Ishikawa (cell line): ENCODE measurements at regions not wholly inside any gene's neighbourhood (a gene's known extent, or its start where the extent isn't known, plus 50 kb on each side); places are given as distances from the start of the nearest gene placed in this dataset.

Experiments used
- CEBPB ChIP-seq: IDR thresholded peaks from 2 replicates; pipeline ENCODE4 v1.6.1; 2012
- CREB1 ChIP-seq: IDR thresholded peaks from 2 replicates; pipeline ENCODE4 v1.6.1; 2012; ENCODE audit warnings: low read depth
- EGR1 ChIP-seq: IDR thresholded peaks from 2 replicates; pipeline ENCODE4 v1.6.1; 2012
- EP300 ChIP-seq: IDR thresholded peaks from 2 replicates; pipeline ENCODE4 v1.6.1; 2012; ENCODE audit warnings: borderline replicate concordance
- FOXM1 ChIP-seq: IDR thresholded peaks from 2 replicates; pipeline ENCODE4 v1.6.1; 2012; ENCODE audit warnings: low read depth, borderline replicate concordance
- MAX ChIP-seq: IDR thresholded peaks from 2 replicates; pipeline ENCODE4 v1.6.1; 2012
- NFIC ChIP-seq: IDR thresholded peaks from 2 replicates; pipeline ENCODE4 v1.6.1; 2012
- RAD21 ChIP-seq: IDR thresholded peaks from 2 replicates; pipeline ENCODE4 v1.6.1; 2012; ENCODE audit warnings: low read depth
- TAF1 ChIP-seq: IDR thresholded peaks from 2 replicates; pipeline ENCODE4 v1.6.1; 2012; ENCODE audit warnings: low read depth, mild to moderate bottlenecking
- TCF12 ChIP-seq: IDR thresholded peaks from 2 replicates; pipeline ENCODE4 v1.6.1; 2012; ENCODE audit warnings: low read depth
- TEAD4 ChIP-seq: IDR thresholded peaks from 2 replicates; pipeline ENCODE4 v1.6.1; 2012
- YY1 ChIP-seq: IDR thresholded peaks from 2 replicates; pipeline ENCODE4 v1.6.1; 2012; ENCODE audit warnings: low read depth
- ZBTB7A ChIP-seq: IDR thresholded peaks from 2 replicates; pipeline ENCODE4 v1.6.1; 2012; ENCODE audit warnings: low read depth
- TF ChIP-seq, protein P1 (sequence below): IDR thresholded peaks from 2 replicates; pipeline ENCODE4 v1.6.1; 2012
- TF ChIP-seq, protein P2 (sequence below): IDR thresholded peaks from 2 replicates; pipeline ENCODE4 v1.6.1; 2012; ENCODE audit warnings: low read depth, mild to moderate bottlenecking

GRCh38 chr1:118739501-118739900, 248.6 kb downstream of the TBX15 start:
- TF ChIP-seq TAF1 (no peak), FOXM1 (no peak), ZBTB7A (no peak), EGR1 (no peak), TCF12 (no peak), EP300 (no peak), TEAD4 (no peak), RAD21 (no peak), YY1 (no peak), CEBPB (no peak), NFIC (no peak), MAX (no peak), CREB1 (no peak)
- TF ChIP-seq, protein P1, sequence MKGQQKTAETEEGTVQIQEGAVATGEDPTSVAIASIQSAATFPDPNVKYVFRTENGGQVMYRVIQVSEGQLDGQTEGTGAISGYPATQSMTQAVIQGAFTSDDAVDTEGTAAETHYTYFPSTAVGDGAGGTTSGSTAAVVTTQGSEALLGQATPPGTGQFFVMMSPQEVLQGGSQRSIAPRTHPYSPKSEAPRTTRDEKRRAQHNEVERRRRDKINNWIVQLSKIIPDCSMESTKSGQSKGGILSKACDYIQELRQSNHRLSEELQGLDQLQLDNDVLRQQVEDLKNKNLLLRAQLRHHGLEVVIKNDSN, result no peak
- TF ChIP-seq, protein P2, sequence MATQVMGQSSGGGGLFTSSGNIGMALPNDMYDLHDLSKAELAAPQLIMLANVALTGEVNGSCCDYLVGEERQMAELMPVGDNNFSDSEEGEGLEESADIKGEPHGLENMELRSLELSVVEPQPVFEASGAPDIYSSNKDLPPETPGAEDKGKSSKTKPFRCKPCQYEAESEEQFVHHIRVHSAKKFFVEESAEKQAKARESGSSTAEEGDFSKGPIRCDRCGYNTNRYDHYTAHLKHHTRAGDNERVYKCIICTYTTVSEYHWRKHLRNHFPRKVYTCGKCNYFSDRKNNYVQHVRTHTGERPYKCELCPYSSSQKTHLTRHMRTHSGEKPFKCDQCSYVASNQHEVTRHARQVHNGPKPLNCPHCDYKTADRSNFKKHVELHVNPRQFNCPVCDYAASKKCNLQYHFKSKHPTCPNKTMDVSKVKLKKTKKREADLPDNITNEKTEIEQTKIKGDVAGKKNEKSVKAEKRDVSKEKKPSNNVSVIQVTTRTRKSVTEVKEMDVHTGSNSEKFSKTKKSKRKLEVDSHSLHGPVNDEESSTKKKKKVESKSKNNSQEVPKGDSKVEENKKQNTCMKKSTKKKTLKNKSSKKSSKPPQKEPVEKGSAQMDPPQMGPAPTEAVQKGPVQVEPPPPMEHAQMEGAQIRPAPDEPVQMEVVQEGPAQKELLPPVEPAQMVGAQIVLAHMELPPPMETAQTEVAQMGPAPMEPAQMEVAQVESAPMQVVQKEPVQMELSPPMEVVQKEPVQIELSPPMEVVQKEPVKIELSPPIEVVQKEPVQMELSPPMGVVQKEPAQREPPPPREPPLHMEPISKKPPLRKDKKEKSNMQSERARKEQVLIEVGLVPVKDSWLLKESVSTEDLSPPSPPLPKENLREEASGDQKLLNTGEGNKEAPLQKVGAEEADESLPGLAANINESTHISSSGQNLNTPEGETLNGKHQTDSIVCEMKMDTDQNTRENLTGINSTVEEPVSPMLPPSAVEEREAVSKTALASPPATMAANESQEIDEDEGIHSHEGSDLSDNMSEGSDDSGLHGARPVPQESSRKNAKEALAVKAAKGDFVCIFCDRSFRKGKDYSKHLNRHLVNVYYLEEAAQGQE, result no peak

DNA sequence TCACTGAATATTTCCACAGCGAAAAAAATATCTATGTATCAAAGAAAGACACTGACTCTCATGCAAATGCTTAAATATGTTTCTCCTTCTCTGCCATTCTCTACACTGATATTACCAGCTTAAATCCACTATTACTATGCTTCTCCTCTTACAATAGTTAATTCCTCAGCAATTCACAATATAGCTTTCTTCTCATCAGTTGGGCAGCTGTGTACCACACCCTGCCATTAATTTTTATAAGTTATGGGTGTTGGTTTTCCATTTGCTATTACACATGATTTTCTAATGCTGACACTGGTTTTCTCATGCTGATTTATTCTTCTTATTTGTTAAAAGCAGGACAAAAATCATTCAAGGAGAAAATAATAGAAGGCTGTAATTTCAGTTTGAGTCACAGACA, 251.8 kb downstream of the TBX15 start:
- TF ChIP-seq YY1, result no peak
- TF ChIP-seq CREB1, result no peak
- TF ChIP-seq NFIC, result no peak
- no peak for TF ChIP-seq FOXM1
- no peak for TF ChIP-seq CEBPB

DNA sequence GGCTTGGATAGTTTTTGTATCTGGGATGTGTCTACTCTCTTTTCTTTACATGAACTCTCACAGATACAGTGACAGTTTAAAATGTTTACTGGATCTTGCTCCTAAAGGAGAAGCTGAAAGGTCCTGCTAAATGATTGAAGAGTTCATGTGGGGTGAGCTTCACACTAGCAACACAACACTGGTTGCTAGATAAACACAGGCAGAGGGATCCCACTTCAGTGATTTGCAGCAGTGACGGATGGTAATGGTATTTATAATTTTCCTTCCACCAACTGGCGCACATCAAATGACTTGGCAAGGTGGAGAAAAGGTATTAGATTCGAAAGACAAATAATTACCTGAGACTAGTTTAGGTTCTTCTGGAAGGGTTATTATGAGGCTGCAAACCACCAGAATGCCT, 270.2 kb downstream of the TBX15 start:
- no peak for TF ChIP-seq CREB1
- TF ChIP-seq RAD21, result no peak
- no peak for TF ChIP-seq YY1
- TF ChIP-seq TCF12, result no peak
- TF ChIP-seq EGR1, result no peak
- TF ChIP-seq FOXM1, result no peak
- no peak for TF ChIP-seq MAX
- no peak for TF ChIP-seq EP300
- TF ChIP-seq, protein P2, result no peak
- TF ChIP-seq TEAD4, result no peak
- TF ChIP-seq NFIC, result no peak
- TF ChIP-seq, protein P1, result no peak
- no peak for TF ChIP-seq ZBTB7A
- TF ChIP-seq CEBPB, result no peak

DNA sequence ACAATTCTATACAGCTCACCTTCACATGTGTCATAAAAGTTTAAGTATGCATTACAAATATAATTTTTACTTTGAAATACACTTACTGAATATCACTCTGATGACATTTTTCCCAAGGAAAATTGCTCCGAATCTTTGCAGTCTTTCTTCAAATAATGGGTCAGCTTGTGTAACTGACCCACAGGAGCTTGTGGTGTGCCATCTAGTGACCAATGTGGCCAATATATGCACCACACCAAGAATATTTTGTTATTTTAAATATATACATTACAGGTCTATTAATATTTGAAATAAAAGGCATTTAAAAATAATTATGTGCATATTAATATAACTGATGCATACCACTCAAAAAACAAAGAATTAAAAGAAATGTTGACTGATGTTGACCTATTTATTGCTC, 271.4 kb downstream of the TBX15 start:
- TF ChIP-seq FOXM1 (no peak), NFIC (no peak), RAD21 (0 out of 2 replicates have a peak, but pooled peaks have one; percentile 25), TEAD4 (no peak), CEBPB (no peak), EP300 (no peak)
- TF ChIP-seq, protein P1, result no peak

- TF ChIP-seq NFIC, result no peak
- TF ChIP-seq RAD21, result no peak
- no peak for TF ChIP-seq EP300
Measured at GRCh38 chr1:118711356-118711755, 276.8 kb downstream of the TBX15 start.

DNA sequence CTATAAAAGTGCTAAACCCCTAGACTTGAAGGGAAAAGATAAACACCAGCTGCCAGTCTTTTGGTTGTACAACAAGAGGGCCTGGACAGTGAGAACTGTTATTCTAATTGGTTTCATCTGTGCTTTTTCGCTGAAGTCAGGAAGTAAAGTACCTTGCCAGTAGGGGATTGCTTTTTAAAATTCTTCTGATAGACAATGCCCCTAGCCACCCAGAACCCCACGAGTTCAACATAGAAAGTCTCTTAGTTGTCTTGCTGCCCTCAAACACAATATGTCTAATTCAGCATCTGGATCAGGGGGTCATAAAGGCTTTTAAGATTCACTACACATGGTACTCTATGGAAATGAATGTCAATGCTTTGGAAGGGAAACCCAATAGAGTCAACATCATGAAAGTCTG, 289.2 kb downstream of the TBX15 start:
- TF ChIP-seq EP300 (no peak), CREB1 (no peak), ZBTB7A (no peak), CEBPB (no peak), NFIC (no peak), FOXM1 (no peak), RAD21 (no peak), MAX (no peak), TCF12 (no peak), TEAD4 (no peak), YY1 (no peak), EGR1 (no peak)
- TF ChIP-seq, protein P2, result no peak
